Activated naive CD8-positive, alpha-beta T cell treated with anti-CD3 and anti-CD28 coated beads for 36 hours (primary cell): ENCODE measurements at regions not wholly inside any gene's neighbourhood (a gene's known extent, or its start where the extent isn't known, plus 50 kb on each side); places are given as distances from the start of the nearest gene placed in this dataset.

Experiments
- DNase-seq: peaks from one replicate; pipeline ENCODE4 v3.0.0; 2021
- H3K27ac Mint-ChIP-seq: one replicate; pipeline ENCODE4 v1.8.0; 2022; ENCODE audit warnings: mild to moderate bottlenecking, moderate library complexity, mixed read lengths
- H3K27me3 Mint-ChIP-seq: one replicate; pipeline ENCODE4 v1.8.0; 2022; ENCODE audit warnings: mild to moderate bottlenecking, mixed read lengths
- H3K36me3 Mint-ChIP-seq: one replicate; pipeline ENCODE4 v1.8.0; 2021; ENCODE audit warnings: mild to moderate bottlenecking, mixed read lengths
- H3K4me1 Mint-ChIP-seq: one replicate; pipeline ENCODE4 v1.8.0; 2021; ENCODE audit warnings: mixed read lengths
- H3K4me3 Mint-ChIP-seq: one replicate; pipeline ENCODE4 v1.8.0; 2022; ENCODE audit warnings: mild to moderate bottlenecking, moderate library complexity, mixed read lengths
- H3K9me3 Mint-ChIP-seq: one replicate; pipeline ENCODE4 v1.8.0; 2022; ENCODE audit warnings: mixed read lengths

DNA sequence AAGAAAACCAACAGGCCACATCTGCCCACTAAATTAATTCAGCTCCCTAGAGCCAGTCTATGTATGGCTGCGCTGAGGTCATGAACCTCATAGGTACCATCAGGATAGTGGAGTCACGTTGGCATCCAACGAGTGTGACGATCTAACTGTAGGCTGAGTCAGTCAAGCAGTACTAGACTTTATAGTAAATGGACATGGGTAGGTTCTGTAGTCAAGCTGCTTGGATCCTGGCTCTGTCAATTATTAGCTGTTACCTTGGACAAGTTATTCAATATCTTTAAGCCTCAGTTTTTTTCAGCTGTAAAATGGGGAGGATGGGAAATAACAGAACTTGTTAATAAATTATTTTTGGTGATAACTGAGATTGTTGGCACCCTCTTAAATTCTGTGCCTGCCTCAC, 432.4 kb upstream of the RASGEF1B start:
- no peak overlapping the region for H3K4me3 Mint-ChIP-seq
- no peaks in the 10 kb centered on the region for H3K9me3 Mint-ChIP-seq
- no peaks in the 10 kb centered on the region for H3K27me3 Mint-ChIP-seq
- no peak overlapping the region for H3K27ac Mint-ChIP-seq
- DNase-seq: no peak
- no peaks in the 10 kb centered on the region for H3K36me3 Mint-ChIP-seq
- H3K4me1 Mint-ChIP-seq: peaks cover 4% of the 10 kb centered on the region

DNA sequence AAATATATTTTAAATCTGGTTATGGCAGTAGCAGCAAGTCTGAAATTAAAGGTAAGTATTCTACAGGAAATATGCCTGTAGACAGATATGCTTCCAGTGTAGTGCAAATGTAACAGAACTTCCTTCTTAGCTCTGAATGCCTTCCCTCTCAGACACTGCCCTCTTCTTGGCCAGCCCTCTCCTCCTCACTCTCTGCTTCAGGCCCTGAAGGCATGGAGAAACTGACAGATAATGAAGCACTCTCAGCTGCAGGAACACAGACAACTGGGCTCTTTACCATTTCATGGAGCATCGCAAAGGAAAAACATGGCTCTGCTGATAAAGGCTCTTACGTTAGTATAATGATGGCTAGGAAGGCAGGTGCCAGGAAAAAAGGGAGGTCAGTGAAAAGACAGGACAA, 431.5 kb upstream of the RASGEF1B start:
- no peaks in the 10 kb centered on the region for H3K36me3 Mint-ChIP-seq

DNA sequence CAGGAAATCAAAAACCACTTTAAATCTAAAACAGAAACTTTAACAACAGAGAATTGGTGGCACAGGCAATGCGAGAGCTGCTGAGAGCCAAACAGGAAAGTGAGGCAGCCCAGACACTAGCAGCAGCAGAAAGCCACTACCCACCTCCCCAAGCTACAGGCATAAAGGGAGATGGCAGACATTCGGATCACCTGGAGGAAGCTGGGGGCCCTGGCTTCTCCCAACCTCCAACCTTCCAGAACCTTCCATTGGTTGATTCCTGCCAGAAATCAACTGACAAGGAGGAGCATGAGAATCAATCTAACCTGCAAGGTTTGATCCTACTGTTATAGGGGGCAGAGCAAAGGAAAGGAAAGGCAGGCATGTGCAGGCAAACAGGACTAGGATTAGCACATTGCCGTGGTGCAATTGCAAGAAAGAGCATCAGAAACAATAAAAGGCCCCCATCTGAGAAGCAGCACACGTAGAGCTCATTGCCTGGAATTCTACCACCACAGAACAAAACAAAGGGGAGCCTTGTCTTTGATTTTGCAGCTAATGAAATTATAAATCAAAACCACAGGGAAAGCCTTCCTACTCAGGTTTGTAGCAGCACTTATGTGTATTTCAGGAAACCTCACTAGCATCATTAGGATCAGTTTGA, 427.3 kb upstream of the RASGEF1B start:
- Mint-ChIP-seq H3K4me3 (no peak overlapping the region), H3K27ac (no peak overlapping the region), H3K4me1 (peaks cover 7% of the 10 kb centered on the region), H3K27me3 (no peaks in the 10 kb centered on the region), H3K9me3 (no peaks in the 10 kb centered on the region), H3K36me3 (no peaks in the 10 kb centered on the region)
- no peak for DNase-seq

More for the DNA sequence above, 431.5 kb upstream of the RASGEF1B start:
- H3K27me3 Mint-ChIP-seq: no peaks in the 10 kb centered on the region
- H3K27ac Mint-ChIP-seq: no peak overlapping the region
- H3K9me3 Mint-ChIP-seq: no peaks in the 10 kb centered on the region
- no peak overlapping the region for H3K4me3 Mint-ChIP-seq
- peaks cover 9% of the 10 kb centered on the region for H3K4me1 Mint-ChIP-seq
- DNase-seq: no peak

DNA sequence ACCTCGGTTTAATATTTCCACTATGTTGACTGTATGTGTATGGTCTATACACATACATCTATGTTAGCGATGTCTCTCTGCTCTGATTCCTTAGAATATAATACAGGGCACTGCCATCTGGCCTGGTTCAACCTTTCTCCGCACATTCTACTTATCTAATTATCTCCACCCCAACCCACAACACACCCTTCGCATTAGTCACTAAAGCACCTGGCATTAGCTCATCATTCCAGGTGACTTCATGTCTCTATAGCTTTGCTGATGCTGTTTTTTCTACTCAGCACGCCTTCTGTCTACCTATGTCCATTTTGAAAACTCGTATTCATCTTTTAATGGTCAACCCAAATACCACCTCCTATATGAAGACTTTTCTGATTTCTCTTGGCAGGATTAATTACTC, 425.2 kb upstream of the RASGEF1B start:
- Mint-ChIP-seq H3K9me3 (no peaks in the 10 kb centered on the region), H3K4me3 (no peak overlapping the region), H3K36me3 (no peaks in the 10 kb centered on the region), H3K27ac (no peak overlapping the region), H3K4me1 (peaks cover 7% of the 10 kb centered on the region), H3K27me3 (no peaks in the 10 kb centered on the region)
- DNase-seq: no peak

DNA sequence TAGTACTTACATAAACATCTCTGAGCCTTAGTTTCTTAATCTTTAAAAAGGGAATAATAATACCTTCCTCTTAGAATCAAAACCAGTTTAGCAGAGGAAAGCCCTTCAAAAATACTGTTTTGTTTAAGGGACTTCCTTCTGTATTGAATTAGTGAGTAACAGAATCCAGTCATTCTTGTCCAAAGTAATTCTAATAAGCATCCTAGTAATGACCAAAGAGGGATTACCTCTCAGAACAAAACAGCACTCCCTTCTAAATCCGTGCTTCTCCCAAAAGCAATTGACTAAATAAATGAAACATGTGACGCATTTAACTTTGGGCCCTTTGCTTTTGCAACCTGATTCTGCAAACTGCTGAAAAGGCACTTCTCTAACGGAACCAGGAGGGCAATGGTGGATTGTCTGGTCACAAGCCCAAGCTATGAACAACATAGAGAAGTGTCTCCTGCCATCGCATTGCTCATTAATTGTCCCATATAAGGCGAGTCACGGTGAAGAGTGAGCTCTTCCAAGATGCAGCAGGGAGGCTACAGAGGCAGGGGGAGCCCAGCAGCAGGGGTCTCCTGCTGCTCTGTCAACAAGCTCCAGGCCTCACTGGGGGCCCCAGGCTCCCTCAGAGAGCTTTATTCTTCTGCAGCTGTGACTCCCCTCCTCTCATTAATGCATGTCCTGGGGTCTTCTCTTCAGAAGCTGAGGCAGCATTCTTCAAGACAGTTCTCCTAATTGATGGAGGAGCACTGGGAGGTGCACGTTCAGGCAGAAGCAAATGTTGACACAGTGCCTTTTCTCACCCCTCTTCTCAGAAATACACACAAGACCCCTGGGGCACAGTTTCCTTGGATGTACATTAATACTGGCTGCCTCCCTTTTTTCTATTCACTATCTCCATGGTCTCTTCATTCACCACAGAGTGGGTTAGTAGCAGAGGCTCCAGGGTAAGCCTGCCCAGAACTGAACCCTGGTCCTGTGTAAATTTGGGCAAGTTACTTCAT, 419.6 kb upstream of the RASGEF1B start:
- peaks cover 5% of the 10 kb centered on the region for H3K27me3 Mint-ChIP-seq
- H3K4me1 Mint-ChIP-seq: no peaks in the 10 kb centered on the region
- H3K9me3 Mint-ChIP-seq: no peaks in the 10 kb centered on the region
- DNase-seq: no peak
- H3K27ac Mint-ChIP-seq: no peak overlapping the region
- H3K36me3 Mint-ChIP-seq: no peaks in the 10 kb centered on the region
- no peak overlapping the region for H3K4me3 Mint-ChIP-seq

DNA sequence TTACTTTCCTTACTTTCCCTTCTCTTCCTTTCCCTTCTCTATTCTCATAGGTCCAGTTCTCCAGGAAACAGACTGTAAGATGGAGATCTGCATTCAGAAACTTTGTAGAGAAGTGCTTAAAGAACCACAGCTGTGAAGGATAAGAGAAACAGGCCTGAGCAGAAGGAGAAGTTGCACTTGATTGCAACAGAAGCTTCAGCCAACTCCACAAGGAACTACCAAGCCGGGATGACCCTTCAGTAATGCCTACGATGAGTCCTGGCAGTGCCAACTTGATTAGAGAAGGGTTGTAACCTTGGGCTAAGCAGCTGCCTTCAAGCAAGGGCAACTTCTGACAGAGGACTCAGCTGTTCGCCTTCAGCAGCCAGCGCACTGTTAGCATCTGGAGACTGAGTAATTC, 413.3 kb upstream of the RASGEF1B start:
- Mint-ChIP-seq H3K4me1 (peaks cover 1% of the 10 kb centered on the region), H3K36me3 (no peaks in the 10 kb centered on the region), H3K9me3 (no peaks in the 10 kb centered on the region), H3K4me3 (no peak overlapping the region), H3K27ac (no peak overlapping the region), H3K27me3 (peaks cover 12% of the 10 kb centered on the region)
- no peak for DNase-seq

DNA sequence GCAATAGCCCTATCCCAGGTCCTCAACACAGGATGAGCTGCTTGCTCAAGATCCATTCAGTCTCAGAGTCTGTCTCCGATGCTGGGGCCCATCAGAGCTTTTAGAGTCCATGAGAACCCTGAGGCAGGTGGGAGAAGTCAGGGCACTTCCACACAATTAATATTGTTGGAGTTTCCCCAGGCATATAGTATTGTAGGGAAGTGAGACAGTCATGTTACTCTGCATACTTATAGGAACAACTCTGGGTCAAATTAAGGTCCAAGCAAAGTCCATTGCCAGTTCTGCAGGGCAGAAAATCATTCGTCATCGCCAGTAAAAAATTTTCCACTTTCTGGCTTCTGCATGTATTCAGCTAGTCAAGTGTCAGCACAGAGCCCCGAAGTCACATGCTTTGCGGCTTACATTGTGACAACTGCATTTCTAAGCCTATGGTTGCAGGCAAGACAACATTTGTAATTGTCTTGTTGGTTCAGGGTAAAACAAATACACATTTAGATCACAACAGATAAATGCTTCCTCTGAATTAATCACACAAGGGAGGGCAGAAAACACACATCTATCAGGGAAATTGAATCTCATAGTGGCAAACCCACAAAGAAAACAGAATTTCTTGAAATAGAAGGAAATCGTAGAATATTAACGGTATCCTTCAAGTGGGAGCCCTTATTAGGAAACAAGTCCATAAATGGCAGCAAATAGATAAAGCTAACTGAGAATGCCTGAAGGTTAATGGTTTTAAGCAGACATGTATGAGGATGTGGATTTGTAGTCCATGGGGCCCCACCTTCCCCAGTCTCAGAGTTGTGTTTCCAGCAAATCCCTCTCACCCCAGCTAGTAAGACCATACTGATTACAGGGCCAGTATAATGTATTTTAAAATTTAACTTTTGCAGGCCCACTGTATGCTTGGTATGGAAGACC, 412.1 kb upstream of the RASGEF1B start:
- no peak overlapping the region for H3K27ac Mint-ChIP-seq
- peaks cover 7% of the 10 kb centered on the region for H3K27me3 Mint-ChIP-seq

DNA sequence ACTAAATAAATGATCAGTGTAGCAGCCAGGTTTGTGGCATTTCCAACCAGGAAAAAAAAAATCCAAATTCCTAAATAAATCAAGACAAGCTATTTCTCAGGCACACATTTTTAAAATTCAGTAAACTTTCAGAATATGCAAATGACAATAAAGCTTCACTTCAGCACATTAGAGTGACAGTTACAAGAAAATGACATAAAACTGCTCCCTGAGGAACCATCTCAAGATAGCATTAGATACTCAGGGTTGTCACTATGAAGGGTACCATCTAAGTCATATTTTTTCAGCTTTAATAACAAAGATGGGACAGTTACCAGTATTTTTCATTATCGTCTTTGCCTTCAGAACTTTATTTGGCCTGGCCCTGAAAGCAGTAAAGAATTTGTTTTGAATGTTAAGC, 411.3 kb upstream of the RASGEF1B start:
- Mint-ChIP-seq H3K9me3 (no peaks in the 10 kb centered on the region), H3K36me3 (no peaks in the 10 kb centered on the region), H3K27ac (no peak overlapping the region), H3K4me3 (no peak overlapping the region), H3K27me3 (peaks cover 7% of the 10 kb centered on the region), H3K4me1 (peaks cover 1% of the 10 kb centered on the region)
- DNase-seq: no peak

More for the DNA sequence above, 412.1 kb upstream of the RASGEF1B start:
- no peak overlapping the region for H3K4me3 Mint-ChIP-seq
- no peaks in the 10 kb centered on the region for H3K9me3 Mint-ChIP-seq
- H3K36me3 Mint-ChIP-seq: no peaks in the 10 kb centered on the region
- no peak for DNase-seq
- H3K4me1 Mint-ChIP-seq: peaks cover 1% of the 10 kb centered on the region

DNA sequence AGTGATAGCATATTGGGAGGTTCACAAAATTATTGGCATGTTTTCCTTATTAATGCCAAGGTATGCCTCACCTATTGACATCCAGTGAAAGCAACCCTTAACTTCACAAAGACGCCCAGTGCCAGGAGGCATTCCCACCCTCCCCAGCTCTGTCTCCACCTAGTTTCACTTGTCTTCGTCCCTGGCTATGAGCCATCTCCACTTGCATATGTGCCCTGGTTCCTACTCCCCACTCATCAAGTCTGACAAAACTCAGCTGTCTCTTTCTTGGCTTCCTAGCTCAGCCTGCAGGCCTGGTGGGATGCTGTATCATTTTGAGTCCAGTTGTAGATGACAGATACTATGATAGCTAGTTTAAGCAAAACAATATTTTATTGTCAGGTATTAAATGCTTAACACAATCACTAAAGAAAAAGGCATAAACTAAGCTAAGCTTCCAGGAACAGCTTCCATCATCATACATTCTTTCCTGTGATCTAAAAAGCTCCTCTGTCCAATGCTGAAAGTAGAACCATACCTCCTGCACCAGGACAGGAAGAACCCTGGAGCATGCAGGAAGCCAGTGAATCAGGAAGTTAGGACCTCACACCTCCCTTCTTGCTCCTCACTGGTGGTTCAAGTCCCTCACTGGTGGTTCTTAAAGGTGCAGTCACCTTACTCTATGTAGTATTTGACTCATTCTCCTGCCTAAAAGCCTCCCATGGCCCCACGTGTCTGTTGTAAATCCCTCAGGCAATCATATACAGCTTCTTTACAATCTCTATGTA, 410.3 kb upstream of the RASGEF1B start:
- Mint-ChIP-seq H3K27ac (no peak overlapping the region), H3K27me3 (peaks cover 7% of the 10 kb centered on the region), H3K4me3 (no peak overlapping the region), H3K4me1 (peaks cover 1% of the 10 kb centered on the region), H3K36me3 (no peaks in the 10 kb centered on the region), H3K9me3 (no peaks in the 10 kb centered on the region)
- no peak for DNase-seq

DNA sequence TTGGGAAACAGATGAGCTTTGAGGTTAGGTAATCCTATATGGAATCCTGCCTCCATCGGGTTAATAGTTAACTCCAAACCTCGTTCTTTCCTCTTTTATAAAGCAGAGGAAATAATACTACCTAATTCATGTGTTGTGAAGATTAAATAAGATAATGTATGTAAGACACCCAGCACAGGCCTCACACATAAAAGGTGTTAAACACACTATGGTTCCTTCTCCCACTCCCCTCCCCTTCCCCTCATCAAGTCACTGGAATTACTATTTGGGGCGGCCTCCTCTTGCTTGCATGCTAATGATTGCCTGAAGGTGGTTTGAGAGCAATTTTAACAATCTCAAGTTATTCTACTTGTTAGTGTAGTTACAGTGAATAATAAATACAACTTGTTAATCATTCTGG, 404.4 kb upstream of the RASGEF1B start:
- no peak overlapping the region for H3K27ac Mint-ChIP-seq
- H3K36me3 Mint-ChIP-seq: no peaks in the 10 kb centered on the region
- no peaks in the 10 kb centered on the region for H3K9me3 Mint-ChIP-seq
- no peaks in the 10 kb centered on the region for H3K4me1 Mint-ChIP-seq
- no peak for DNase-seq
- H3K27me3 Mint-ChIP-seq: no peaks in the 10 kb centered on the region
- H3K4me3 Mint-ChIP-seq: no peak overlapping the region

DNA sequence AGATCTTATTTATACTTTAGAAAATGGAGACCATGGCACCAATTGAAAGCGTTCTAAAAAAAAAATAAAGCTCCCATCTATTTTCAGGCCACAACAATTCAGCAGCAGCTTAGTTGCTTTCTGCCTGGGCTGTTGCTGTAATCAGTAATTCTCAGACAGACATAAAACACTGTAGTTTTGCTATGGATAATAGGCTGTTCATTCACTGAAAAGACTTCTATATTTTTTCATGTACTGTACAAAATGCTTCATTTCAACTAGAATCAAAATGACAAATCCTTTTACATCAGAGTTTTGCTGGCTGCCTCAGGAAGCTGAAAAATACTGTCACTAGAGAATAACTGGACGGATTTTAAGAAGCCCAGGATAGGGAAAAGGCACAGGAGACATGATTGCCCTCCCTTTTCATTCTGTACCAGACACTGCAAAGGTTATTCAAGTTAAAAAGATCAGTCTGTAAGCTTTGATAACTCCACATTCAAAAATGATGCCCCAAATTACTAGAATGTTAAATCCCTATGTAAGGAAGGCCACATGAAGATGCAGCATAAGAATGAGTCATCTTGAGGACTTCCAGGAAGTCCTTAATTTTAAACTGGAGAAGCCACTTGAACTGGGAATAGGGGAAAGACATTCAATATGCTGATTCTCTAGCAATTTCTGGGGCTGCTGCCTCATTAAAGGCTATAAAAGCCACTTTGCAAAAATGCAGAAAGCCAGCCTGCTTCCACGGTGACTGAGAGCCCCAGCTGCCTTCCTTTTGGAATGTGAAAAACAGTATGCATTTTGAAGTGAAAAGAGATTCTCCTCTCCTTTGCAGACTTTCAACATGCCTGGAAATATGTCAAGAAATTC, 403.2 kb upstream of the RASGEF1B start:
- H3K27me3 Mint-ChIP-seq: no peaks in the 10 kb centered on the region
- no peaks in the 10 kb centered on the region for H3K9me3 Mint-ChIP-seq
- DNase-seq: no peak
- H3K4me1 Mint-ChIP-seq: no peaks in the 10 kb centered on the region
- no peak overlapping the region for H3K4me3 Mint-ChIP-seq
- no peak overlapping the region for H3K27ac Mint-ChIP-seq
- H3K36me3 Mint-ChIP-seq: no peaks in the 10 kb centered on the region

DNA sequence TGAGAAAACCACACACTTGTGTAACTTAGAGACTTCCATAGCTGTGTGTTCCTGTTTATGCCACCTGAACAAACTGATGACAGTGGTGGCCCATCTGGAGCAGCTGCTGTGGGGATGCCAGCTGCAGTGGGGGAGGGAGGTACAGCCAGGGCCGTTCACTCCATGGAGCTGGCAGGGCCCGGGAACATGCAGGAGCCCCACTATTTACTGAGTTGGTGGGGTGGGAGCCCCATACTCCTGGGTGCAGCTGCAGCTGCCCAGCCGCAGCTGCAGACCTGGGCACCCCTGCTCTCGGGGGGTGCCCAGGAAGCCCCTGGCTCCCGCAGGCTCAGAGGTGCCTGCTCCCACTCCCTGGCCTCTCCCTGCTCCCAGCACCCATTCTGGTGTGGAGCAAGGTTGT, 398.6 kb upstream of the RASGEF1B start:
- no peak for DNase-seq
- Mint-ChIP-seq H3K36me3 (no peaks in the 10 kb centered on the region), H3K4me1 (no peaks in the 10 kb centered on the region), H3K4me3 (no peak overlapping the region), H3K27me3 (no peaks in the 10 kb centered on the region), H3K27ac (no peak overlapping the region), H3K9me3 (peaks cover 4% of the 10 kb centered on the region)

DNA sequence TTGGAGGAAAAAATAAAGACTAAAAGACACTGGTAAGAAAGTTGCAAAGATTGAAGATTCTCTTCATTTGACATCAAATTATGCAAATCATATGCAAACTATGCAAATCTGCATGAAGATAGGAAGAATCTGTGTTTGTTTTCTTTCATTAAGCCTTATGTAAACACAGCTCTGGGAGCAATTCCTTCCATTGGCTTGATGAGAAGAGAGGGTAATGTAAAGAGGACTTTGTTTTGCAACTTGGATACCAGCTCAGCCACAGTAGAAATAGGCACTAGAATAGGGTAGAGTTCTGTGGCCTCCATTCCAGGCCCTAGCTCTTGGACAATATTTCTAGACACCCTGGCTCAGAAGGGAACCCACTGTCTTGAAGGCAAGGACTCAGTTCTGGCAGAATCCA, 388.4 kb upstream of the RASGEF1B start:
- Mint-ChIP-seq H3K27ac (no peak overlapping the region), H3K27me3 (no peaks in the 10 kb centered on the region)
- no peak for DNase-seq

DNA sequence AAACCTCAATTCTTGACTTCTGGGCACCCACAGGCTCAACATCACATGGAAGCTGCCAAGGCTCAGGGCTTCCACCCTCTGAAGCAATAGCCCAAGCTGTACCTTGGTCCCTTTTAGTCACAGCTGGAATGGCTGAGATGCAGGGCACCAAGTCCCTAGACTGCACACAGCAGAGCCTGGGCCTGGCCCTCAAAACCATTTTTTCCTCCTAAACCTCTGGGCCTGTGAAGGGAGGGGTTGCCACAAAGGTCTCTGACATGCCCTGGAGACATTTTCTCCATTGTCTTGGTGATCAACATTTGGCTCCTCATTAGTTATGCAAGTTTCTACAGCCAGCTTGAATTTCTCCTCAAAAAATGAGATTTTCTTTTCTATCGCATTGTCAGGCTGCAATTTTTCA, 382.7 kb upstream of the RASGEF1B start:
- Mint-ChIP-seq H3K4me3 (no peak overlapping the region), H3K9me3 (peaks cover 19% of the 10 kb centered on the region), H3K36me3 (peaks cover 16% of the 10 kb centered on the region), H3K27me3 (no peaks in the 10 kb centered on the region), H3K4me1 (peaks cover 8% of the 10 kb centered on the region), H3K27ac (no peak overlapping the region)
- no peak for DNase-seq

More for the DNA sequence above, 388.4 kb upstream of the RASGEF1B start:
- Mint-ChIP-seq H3K9me3 (peaks cover 2% of the 10 kb centered on the region), H3K36me3 (peaks cover under 1% of the 10 kb centered on the region), H3K4me1 (no peaks in the 10 kb centered on the region), H3K4me3 (no peak overlapping the region)
